OCI-LY1 (cell line): ENCODE measurements at regions not wholly inside any gene's neighbourhood (a gene's known extent, or its start where the extent isn't known, plus 50 kb on each side); places are given as distances from the start of the nearest gene placed in this dataset.

Source experiments
- H2AFZ ChIP-seq: fragments of 200-600 bp; sonication (generic), shearing (Covaris generic); 2 replicates; pipeline ENCODE4 v1.6.0; 2014; ENCODE audit warnings: antibody characterized with exemption, mild to moderate bottlenecking, low read length
- H3F3A ChIP-seq: fragments of 200-600 bp; sonication (generic), shearing (Covaris generic); 2 replicates; pipeline ENCODE4 v1.6.0; 2014; ENCODE audit warnings: mild to moderate bottlenecking, antibody characterized with exemption, low read length, moderate library complexity; ENCODE audit not compliant: insufficient read depth
- H3K27ac ChIP-seq: fragments of 200-600 bp; sonication (generic); 2 replicates; pipeline ENCODE4 v1.5.1; 2014; ENCODE audit warnings: low read length, mixed run types, mild to moderate bottlenecking, low read depth; ENCODE audit not compliant: poor library complexity, severe bottlenecking
- H3K27me3 ChIP-seq: fragments of 200-600 bp; sonication (generic); 2 replicates; pipeline ENCODE4 v1.6.0; 2014; ENCODE audit warnings: antibody characterized with exemption, mild to moderate bottlenecking, low read length, moderate library complexity; ENCODE audit not compliant: insufficient read depth
- H3K36me3 ChIP-seq: fragments of 200-600 bp; sonication (generic); 2 replicates; pipeline ENCODE4 v1.6.1; 2014; ENCODE audit warnings: mild to moderate bottlenecking, antibody characterized with exemption, low read length, moderate library complexity, mixed read lengths; ENCODE audit not compliant: insufficient read depth
- H3K4me1 ChIP-seq: fragments of 200-600 bp; sonication (generic); 2 replicates; pipeline ENCODE4 v1.5.1; 2014; ENCODE audit warnings: mild to moderate bottlenecking, low read length, moderate library complexity; ENCODE audit not compliant: insufficient read depth, severe bottlenecking
- H3K4me2 ChIP-seq: fragments of 200-600 bp; sonication (generic), shearing (Covaris generic); 2 replicates; pipeline ENCODE4 v1.6.1; 2014; ENCODE audit warnings: low read length
- H3K4me3 ChIP-seq: fragments of 200-600 bp; sonication (generic); 2 replicates; pipeline ENCODE4 v1.5.1; 2014; ENCODE audit warnings: low read length, low read depth, mild to moderate bottlenecking, mixed read lengths; ENCODE audit not compliant: poor library complexity, severe bottlenecking
- H3K79me2 ChIP-seq: fragments of 200-600 bp; shearing (Covaris generic); 2 replicates; pipeline ENCODE4 v1.6.1; 2016; ENCODE audit warnings: mixed run types, low read length, mixed read lengths; ENCODE audit not compliant: insufficient read depth
- H3K9ac ChIP-seq: fragments of 200-600 bp; sonication (generic), shearing (Covaris generic); 2 replicates; pipeline ENCODE4 v1.6.1; 2014; ENCODE audit warnings: mild to moderate bottlenecking, low read length, mixed read lengths
- H3K9me2 ChIP-seq: fragments of 200-600 bp; sonication (generic), shearing (Covaris generic); 2 replicates; pipeline ENCODE4 v1.6.1; 2014; ENCODE audit warnings: low read depth, mild to moderate bottlenecking, low read length, mixed read lengths
- H3K9me3 ChIP-seq: fragments of 200-600 bp; shearing (Covaris generic); 2 replicates; pipeline ENCODE4 v1.6.1; 2014; ENCODE audit warnings: low read length, mixed read lengths
- H4K20me1 ChIP-seq: fragments of 200-600 bp; sonication (generic), shearing (Covaris generic); 2 replicates; pipeline ENCODE4 v1.6.0; 2016; ENCODE audit warnings: mild to moderate bottlenecking, low read length; ENCODE audit not compliant: insufficient read depth
- EZH2 ChIP-seq: fragments of 200-600 bp; sonication (generic), shearing (Covaris generic); IDR thresholded peaks from 2 replicates; pipeline ENCODE4 v1.8.0; 2017; ENCODE audit warnings: borderline replicate concordance, mixed run types, mild to moderate bottlenecking, antibody characterized with exemption, low read length, moderate library complexity, mixed read lengths
- TF ChIP-seq, protein P1 (sequence below): fragments of 200-600 bp; sonication (generic), shearing (Covaris generic); IDR thresholded peaks from 2 replicates; pipeline ENCODE4 v1.5.1; 2017; ENCODE audit warnings: mild to moderate bottlenecking, antibody characterized with exemption, low read length, moderate library complexity, mixed read lengths

DNA sequence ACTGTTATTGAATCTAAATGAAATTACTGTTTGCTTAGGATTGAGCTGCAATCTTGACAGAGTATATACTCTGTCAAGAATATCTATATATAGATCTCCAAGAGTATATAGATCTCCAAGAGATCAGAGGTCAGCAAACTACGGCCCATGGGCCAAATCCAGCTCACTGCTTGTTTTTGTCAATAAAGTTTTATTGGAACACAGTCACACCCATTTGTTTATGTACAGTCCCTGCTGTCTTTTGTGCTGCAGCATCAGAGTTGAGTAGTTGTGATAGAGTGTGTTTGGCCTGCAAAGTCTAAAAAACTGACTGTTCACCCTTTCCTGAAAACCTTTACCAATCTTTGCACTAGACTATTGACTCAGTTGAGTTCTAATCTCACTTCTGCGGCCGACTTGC lies 66.3 kb upstream of the NPVF start:
- Histone ChIP-seq H3K27ac (no peak overlapping the region), H2AFZ (no peak overlapping the region), H3K9me2 (no peaks in the 10 kb centered on the region), H4K20me1 (no peaks in the 10 kb centered on the region), H3K4me1 (no peaks in the 10 kb centered on the region), H3K36me3 (no peaks in the 10 kb centered on the region), H3K4me2 (no peak overlapping the region), H3K79me2 (no peaks in the 10 kb centered on the region), H3K4me3 (no peak overlapping the region), H3K9ac (no peak overlapping the region), H3F3A (no peaks in the 10 kb centered on the region), H3K9me3 (no peaks in the 10 kb centered on the region), H3K27me3 (no peaks in the 10 kb centered on the region)
- TF ChIP-seq EZH2, result no peak
- TF ChIP-seq, protein P1, sequence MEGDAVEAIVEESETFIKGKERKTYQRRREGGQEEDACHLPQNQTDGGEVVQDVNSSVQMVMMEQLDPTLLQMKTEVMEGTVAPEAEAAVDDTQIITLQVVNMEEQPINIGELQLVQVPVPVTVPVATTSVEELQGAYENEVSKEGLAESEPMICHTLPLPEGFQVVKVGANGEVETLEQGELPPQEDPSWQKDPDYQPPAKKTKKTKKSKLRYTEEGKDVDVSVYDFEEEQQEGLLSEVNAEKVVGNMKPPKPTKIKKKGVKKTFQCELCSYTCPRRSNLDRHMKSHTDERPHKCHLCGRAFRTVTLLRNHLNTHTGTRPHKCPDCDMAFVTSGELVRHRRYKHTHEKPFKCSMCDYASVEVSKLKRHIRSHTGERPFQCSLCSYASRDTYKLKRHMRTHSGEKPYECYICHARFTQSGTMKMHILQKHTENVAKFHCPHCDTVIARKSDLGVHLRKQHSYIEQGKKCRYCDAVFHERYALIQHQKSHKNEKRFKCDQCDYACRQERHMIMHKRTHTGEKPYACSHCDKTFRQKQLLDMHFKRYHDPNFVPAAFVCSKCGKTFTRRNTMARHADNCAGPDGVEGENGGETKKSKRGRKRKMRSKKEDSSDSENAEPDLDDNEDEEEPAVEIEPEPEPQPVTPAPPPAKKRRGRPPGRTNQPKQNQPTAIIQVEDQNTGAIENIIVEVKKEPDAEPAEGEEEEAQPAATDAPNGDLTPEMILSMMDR, result no peak

GRCh38 chr7:25295387-25295786 lies 67.1 kb upstream of the NPVF start:
- no peaks in the 10 kb centered on the region for H3K9me3 ChIP-seq
- H3F3A ChIP-seq, result no peaks in the 10 kb centered on the region
- H3K4me1 ChIP-seq, result no peaks in the 10 kb centered on the region
- no peak overlapping the region for H3K4me2 ChIP-seq
- H4K20me1 ChIP-seq, result no peaks in the 10 kb centered on the region
- H3K79me2 ChIP-seq, result no peaks in the 10 kb centered on the region
- no peaks in the 10 kb centered on the region for H3K9me2 ChIP-seq
- H3K9ac ChIP-seq, result no peak overlapping the region
- TF ChIP-seq, protein P1, result no peak
- TF ChIP-seq EZH2, result no peak
- H3K27me3 ChIP-seq, result no peaks in the 10 kb centered on the region
- no peaks in the 10 kb centered on the region for H3K36me3 ChIP-seq
- H3K4me3 ChIP-seq, result no peak overlapping the region
- H2AFZ ChIP-seq, result no peak overlapping the region
- no peak overlapping the region for H3K27ac ChIP-seq

GRCh38 chr7:25296086-25296485 lies 67.8 kb upstream of the NPVF start:
- Histone ChIP-seq H3K27me3 (no peaks in the 10 kb centered on the region), H3K9me2 (no peaks in the 10 kb centered on the region), H3K79me2 (no peaks in the 10 kb centered on the region), H4K20me1 (no peaks in the 10 kb centered on the region), H3K4me1 (no peaks in the 10 kb centered on the region), H3F3A (no peaks in the 10 kb centered on the region), H3K4me2 (no peak overlapping the region), H3K36me3 (no peaks in the 10 kb centered on the region), H3K27ac (no peak overlapping the region), H3K9ac (no peak overlapping the region), H3K4me3 (no peak overlapping the region), H2AFZ (no peak overlapping the region), H3K9me3 (no peaks in the 10 kb centered on the region)
- TF ChIP-seq, protein P1, result no peak
- TF ChIP-seq EZH2, result no peak
